NT2/D1 (cell line): ENCODE measurements at regions not wholly inside any gene's neighbourhood (a gene's known extent, or its start where the extent isn't known, plus 50 kb on each side); places are given as distances from the start of the nearest gene placed in this dataset.

Source experiments
- DNase-seq: peaks from one replicate; pipeline ENCODE4 v3.0.0-alpha.2; 2011; ENCODE audit warnings: low read depth, low spot score
- H3K27me3 ChIP-seq: 2 replicates; pipeline ENCODE4 v1.6.0; 2011; ENCODE audit warnings: mild to moderate bottlenecking; ENCODE audit not compliant: insufficient read length, insufficient read depth
- H3K36me3 ChIP-seq: 2 replicates; pipeline ENCODE4 v1.6.1; 2011; ENCODE audit warnings: mild to moderate bottlenecking, low read length, mixed read lengths; ENCODE audit not compliant: insufficient read depth, insufficient read length
- H3K4me1 ChIP-seq: 2 replicates; pipeline ENCODE4 v1.5.1; 2011; ENCODE audit not compliant: insufficient read depth, insufficient read length
- H3K4me3 ChIP-seq: 2 replicates; pipeline ENCODE4 v1.5.1; 2011; ENCODE audit warnings: low read depth; ENCODE audit not compliant: insufficient read length
- H3K9ac ChIP-seq: 2 replicates; pipeline ENCODE4 v1.6.0; 2011; ENCODE audit warnings: low read depth; ENCODE audit not compliant: insufficient read length
- H3K9me3 ChIP-seq: 2 replicates; pipeline ENCODE4 v1.5.1; 2011; ENCODE audit warnings: mild to moderate bottlenecking, low read length; ENCODE audit not compliant: insufficient read depth
- SUZ12 ChIP-seq: IDR thresholded peaks from 2 replicates; pipeline ENCODE4 v1.6.1; 2011; ENCODE audit not compliant: insufficient read length, insufficient read depth; ENCODE audit errors: extremely low read depth
- YY1 ChIP-seq: IDR thresholded peaks from 2 replicates; pipeline ENCODE4 v1.6.1; 2011; ENCODE audit not compliant: insufficient read length, insufficient read depth
- ZNF274 ChIP-seq: IDR thresholded peaks from 2 replicates; pipeline ENCODE4 v1.6.1; 2011; ENCODE audit warnings: mild to moderate bottlenecking, low read depth, low read length

GRCh38 chr18:14905350-14905749, 157.4 kb downstream of the ANKRD30B start:
- H3K9me3 ChIP-seq, result no peaks in the 10 kb centered on the region
- H3K4me3 ChIP-seq, result no peak overlapping the region
- peaks cover 5% of the 10 kb centered on the region for H3K4me1 ChIP-seq
- H3K36me3 ChIP-seq, result no peaks in the 10 kb centered on the region
- TF ChIP-seq ZNF274 (no peak), YY1 (no peak), SUZ12 (no peak)
- DNase-seq, result no peak
- H3K9ac ChIP-seq, result no peak overlapping the region
- no peaks in the 10 kb centered on the region for H3K27me3 ChIP-seq

DNA sequence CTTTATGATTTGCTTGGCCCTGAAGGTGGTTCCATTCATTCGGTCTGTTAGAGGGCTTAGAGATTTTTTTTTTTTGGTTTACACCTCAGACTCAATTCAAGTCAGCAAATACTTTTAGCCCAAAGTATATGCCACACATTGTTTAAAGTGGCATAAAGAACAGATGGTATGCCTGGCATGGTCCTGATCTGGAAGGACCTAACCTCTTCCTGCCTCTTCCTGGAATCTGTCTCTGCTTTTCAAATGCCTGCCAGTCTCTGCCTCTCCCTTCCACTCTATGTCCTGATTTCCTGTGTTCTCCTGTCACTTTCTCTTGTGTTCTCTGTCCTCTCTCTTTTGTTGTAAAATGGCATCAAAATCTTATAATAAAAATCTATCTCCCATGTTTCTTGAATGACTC, 158.0 kb downstream of the ANKRD30B start:
- no peaks in the 10 kb centered on the region for H3K9me3 ChIP-seq
- H3K9ac ChIP-seq, result no peak overlapping the region
- peaks cover 5% of the 10 kb centered on the region for H3K4me1 ChIP-seq
- no peaks in the 10 kb centered on the region for H3K36me3 ChIP-seq
- no peak overlapping the region for H3K4me3 ChIP-seq
- no peak for TF ChIP-seq SUZ12
- TF ChIP-seq ZNF274, result no peak
- TF ChIP-seq YY1, result no peak
- no peaks in the 10 kb centered on the region for H3K27me3 ChIP-seq
- no peak for DNase-seq

DNA sequence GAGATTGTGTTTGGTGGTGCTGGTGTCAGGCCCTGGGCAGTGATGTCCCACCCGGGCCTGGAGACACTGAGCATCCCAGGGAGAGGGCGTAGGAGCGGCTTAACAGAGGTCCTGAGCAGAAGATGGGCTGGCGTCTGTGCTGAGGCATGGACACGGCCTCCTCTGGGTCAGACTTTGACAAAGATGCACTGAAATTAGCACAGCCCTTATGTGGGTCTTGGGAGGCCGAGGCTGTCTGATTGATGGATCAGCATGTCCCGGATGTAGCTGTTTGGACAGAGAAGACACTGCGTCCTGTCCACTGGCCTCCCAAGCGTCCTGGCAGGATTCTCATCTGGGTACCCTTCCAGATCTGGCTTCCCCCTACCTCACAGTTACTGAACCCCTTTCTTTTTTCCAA, 159.4 kb downstream of the ANKRD30B start:
- Histone ChIP-seq H3K36me3 (no peaks in the 10 kb centered on the region), H3K4me3 (no peak overlapping the region), H3K27me3 (no peaks in the 10 kb centered on the region), H3K4me1 (peaks cover 5% of the 10 kb centered on the region), H3K9me3 (no peaks in the 10 kb centered on the region), H3K9ac (no peak overlapping the region)
- TF ChIP-seq SUZ12 (no peak), ZNF274 (no peak), YY1 (no peak)
- no peak for DNase-seq

GRCh38 chr18:14908541-14908940, 160.6 kb downstream of the ANKRD30B start:
- Histone ChIP-seq H3K9me3 (no peaks in the 10 kb centered on the region), H3K36me3 (no peaks in the 10 kb centered on the region), H3K4me1 (peaks cover 5% of the 10 kb centered on the region), H3K9ac (no peak overlapping the region), H3K4me3 (no peak overlapping the region), H3K27me3 (no peaks in the 10 kb centered on the region)
- no peak for TF ChIP-seq YY1
- no peak for TF ChIP-seq SUZ12
- TF ChIP-seq ZNF274, result no peak
- DNase-seq, result no peak

DNA sequence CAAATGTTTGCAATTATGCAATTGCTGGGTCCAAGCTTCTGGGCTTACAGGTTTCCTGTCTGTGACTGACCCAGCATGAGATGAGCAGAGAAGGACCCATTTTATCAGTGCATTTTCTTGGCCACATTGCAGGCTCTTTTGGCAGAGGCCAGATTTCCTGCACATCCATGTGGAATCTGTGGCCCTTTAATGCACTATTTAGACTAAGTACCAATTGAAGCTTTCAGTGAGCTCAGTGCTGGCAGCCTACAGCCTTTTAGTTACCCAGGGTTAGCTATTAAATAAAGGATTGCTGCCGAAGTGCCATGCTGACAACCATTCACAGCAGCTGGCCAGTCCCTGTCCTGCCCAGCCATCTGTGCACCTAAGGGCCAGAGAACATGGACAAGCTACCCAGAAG, 165.0 kb downstream of the ANKRD30B start:
- no peak for TF ChIP-seq YY1
- TF ChIP-seq SUZ12, result no peak
- no peak for TF ChIP-seq ZNF274
- no peak overlapping the region for H3K9ac ChIP-seq
- no peaks in the 10 kb centered on the region for H3K36me3 ChIP-seq
- H3K4me3 ChIP-seq, result no peak overlapping the region
- no peaks in the 10 kb centered on the region for H3K27me3 ChIP-seq
- peaks cover 4% of the 10 kb centered on the region for H3K4me1 ChIP-seq
- H3K9me3 ChIP-seq, result no peaks in the 10 kb centered on the region
- DNase-seq, result no peak

DNA sequence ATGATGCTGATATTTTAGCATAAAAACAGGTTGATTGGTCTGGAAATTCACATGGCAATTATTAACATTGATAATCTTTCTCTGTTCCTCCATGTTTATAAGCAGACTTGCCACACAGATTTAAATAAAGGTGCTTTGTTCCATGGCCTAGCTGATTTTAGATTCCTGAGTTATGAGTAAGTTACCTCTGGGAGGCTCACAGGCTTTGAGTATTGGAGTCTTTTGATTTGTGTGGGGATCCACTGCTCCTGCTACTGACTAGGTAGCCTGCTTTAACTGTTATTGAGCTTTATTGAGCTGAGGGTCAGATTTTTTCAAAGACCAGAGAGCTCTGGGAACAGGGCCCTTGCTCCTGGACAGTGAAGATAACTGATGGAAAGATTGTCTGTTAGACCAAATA, 166.1 kb downstream of the ANKRD30B start:
- Histone ChIP-seq H3K4me1 (no peaks in the 10 kb centered on the region), H3K9ac (no peak overlapping the region), H3K36me3 (no peaks in the 10 kb centered on the region), H3K27me3 (no peaks in the 10 kb centered on the region), H3K4me3 (no peak overlapping the region), H3K9me3 (no peaks in the 10 kb centered on the region)
- DNase-seq, result no peak
- TF ChIP-seq YY1 (no peak), ZNF274 (no peak), SUZ12 (no peak)

- Histone ChIP-seq H3K36me3 (no peaks in the 10 kb centered on the region), H3K9me3 (no peaks in the 10 kb centered on the region), H3K27me3 (no peaks in the 10 kb centered on the region), H3K9ac (no peak overlapping the region), H3K4me1 (no peaks in the 10 kb centered on the region), H3K4me3 (no peak overlapping the region)
- TF ChIP-seq SUZ12 (no peak), YY1 (no peak), ZNF274 (no peak)
- no peak for DNase-seq
These were observed 166.8 kb downstream of the ANKRD30B start for GRCh38 chr18:14914771-14915170.

DNA sequence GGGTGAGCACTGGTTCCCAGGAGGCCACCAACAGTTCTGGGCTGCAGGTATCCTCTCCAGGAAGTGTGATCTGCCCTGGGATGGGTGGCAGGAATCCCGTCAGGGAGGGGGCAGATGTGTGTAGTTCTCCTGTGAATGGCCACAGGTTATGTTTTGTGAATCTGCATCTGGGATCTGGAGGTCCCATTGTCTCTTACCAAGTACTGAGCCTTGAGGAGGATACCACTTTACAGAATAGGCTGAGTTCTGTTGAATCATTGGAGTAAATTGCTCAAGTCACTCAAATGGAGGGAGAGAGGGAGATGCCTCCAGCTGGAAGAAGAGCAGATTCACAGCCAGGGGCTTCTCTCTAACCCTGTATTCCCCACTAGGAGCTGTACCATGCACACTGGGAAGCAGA, 168.2 kb downstream of the ANKRD30B start:
- H3K27me3 ChIP-seq, result no peaks in the 10 kb centered on the region
- TF ChIP-seq SUZ12 (no peak), YY1 (no peak), ZNF274 (no peak)
- H3K9me3 ChIP-seq, result no peaks in the 10 kb centered on the region
- DNase-seq, result no peak
- no peaks in the 10 kb centered on the region for H3K4me1 ChIP-seq
- H3K36me3 ChIP-seq, result no peaks in the 10 kb centered on the region
- no peak overlapping the region for H3K9ac ChIP-seq
- no peak overlapping the region for H3K4me3 ChIP-seq
